Peyer's patch (tissue), 4 donors: ENCODE measurements at regions not wholly inside any gene's neighbourhood (a gene's known extent, or its start where the extent isn't known, plus 50 kb on each side); places are given as distances from the start of the nearest gene placed in this dataset.

Source experiments
- DNase-seq, 3 donors: peaks; one replicate each; pipeline ENCODE4 v3.0.0-alpha.2; 2017 to 2019
- H3K27ac ChIP-seq, 4 donors: fragments of 200-600 bp; sonication (generic); one replicate each; pipeline ENCODE4 v1.5.1; 2016 to 2019
- H3K27me3 ChIP-seq, 2 donors: fragments of 200-600 bp; sonication (generic); one replicate each; pipeline ENCODE4 v1.5.1; 2019
- H3K36me3 ChIP-seq, 3 donors: fragments of 200-600 bp; sonication (generic); one replicate each; pipeline ENCODE4 v1.5.1; 2016 to 2019
- H3K4me1 ChIP-seq, 4 donors: fragments of 200-600 bp; sonication (generic); one replicate each; pipeline ENCODE4 v1.5.1; 2016 to 2019
- H3K4me3 ChIP-seq, 4 donors: fragments of 200-600 bp; sonication (generic); 1 replicate in 3 of 4; 2 replicates in 1 of 4; pipeline ENCODE4 v1.5.1; 2016 to 2019; ENCODE audit warnings: mild to moderate bottlenecking in 1 of 4
- H3K9me3 ChIP-seq, 4 donors: fragments of 200-600 bp; sonication (generic); one replicate each; pipeline ENCODE4 v1.5.1; 2016 to 2019; ENCODE audit warnings: mild to moderate bottlenecking in 1 of 4
- CTCF ChIP-seq, 6 experiments: fragments of 450-650 bp in 4 of 6; fragments of 200-600 bp in 2 of 6; sonication (generic) in 1 of 6; IDR thresholded peaks; one replicate each; pipeline ENCODE4 v1.5.1; 2017 to 2019; ENCODE audit warnings: antibody characterized with exemption in 6 of 6, mild to moderate bottlenecking in 3 of 6, moderate library complexity in 1 of 6
- POLR2A ChIP-seq, 2 donors: fragments of 450-650 bp; IDR thresholded peaks; one replicate each; pipeline ENCODE4 v1.5.1; 2017; ENCODE audit warnings: antibody characterized with exemption in 2 of 2, mild to moderate bottlenecking in 2 of 2, moderate library complexity in 2 of 2

- H3K4me1 ChIP-seq: no peaks in the 10 kb centered on the region
- H3K36me3 ChIP-seq: no peaks in the 10 kb centered on the region
- no peak for DNase-seq
- TF ChIP-seq POLR2A (IDR thresholded peaks at IDR 0.05) (no peak), CTCF (IDR thresholded peaks at IDR 0.05) (no peak)
- no peak overlapping the region for H3K4me3 ChIP-seq
- no peak overlapping the region for H3K27ac ChIP-seq
- H3K27me3 ChIP-seq: no peaks in the 10 kb centered on the region
- no peaks in the 10 kb centered on the region for H3K9me3 ChIP-seq
These were observed 104.7 kb upstream of the LINGO1 start for GRCh38 chr15:77737238-77738037.

DNA sequence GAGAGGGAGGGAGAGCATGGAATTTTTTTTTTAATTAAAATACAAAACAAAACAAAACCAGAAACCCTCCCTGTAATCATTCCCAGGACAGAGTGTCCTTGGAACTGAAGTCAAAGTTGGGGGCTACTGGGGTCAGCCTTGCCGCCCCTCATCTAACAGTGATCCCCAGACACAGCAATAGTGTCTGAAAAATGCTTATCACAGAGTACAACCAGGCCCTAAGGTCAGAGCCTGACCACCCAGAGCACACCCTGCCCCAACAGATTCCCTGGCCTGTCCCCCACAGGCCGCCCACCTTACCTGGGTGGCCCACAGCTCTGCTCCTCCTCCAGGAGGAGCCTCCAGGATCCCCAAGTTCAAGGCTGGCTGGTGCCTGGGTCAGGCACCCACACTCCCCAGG is 101.6 kb upstream of the LINGO1 start:
- DNase-seq: no peak
- TF ChIP-seq CTCF (IDR thresholded peaks at IDR 0.05): no peak
- TF ChIP-seq POLR2A (IDR thresholded peaks at IDR 0.05): no peak
- no peaks in the 10 kb centered on the region for H3K4me1 ChIP-seq
- no peak overlapping the region for H3K27ac ChIP-seq
- no peaks in the 10 kb centered on the region for H3K36me3 ChIP-seq
- no peaks in the 10 kb centered on the region for H3K27me3 ChIP-seq
- no peak overlapping the region for H3K4me3 ChIP-seq
- no peaks in the 10 kb centered on the region for H3K9me3 ChIP-seq

DNA sequence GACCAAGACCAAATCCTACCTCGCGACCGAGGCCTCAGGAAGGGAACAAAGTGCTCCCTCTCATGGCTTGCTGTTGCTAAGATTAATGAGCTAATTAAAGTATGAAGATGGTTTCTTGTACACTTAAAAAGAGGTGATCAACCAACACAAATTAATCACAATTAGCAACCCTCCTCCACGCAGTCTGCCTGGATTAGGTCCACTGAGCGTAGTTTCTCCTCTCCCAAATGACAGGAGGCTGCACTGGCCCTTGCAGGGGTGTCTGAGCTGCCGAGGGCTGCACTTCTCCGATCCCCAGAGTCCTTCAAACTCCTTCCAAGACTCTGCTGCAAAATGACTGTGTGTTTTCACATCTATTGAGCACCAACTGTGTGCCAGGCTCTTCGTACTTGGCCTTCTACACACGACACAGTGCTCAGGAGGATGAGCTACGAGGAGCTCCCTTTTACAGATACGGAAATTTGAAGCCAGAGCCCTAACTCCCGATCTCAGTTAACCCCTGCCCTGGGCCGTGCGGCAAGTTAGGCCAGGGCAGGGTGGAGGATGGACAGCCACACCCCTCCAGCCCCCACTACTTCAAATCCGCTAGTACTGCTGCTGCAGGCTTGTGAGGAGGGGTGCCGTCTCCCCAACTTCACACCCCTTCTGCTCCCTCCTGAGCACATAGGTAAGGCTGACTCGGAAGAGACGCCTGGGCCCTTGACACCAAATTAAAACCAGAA is 101.0 kb upstream of the LINGO1 start:
- Histone ChIP-seq H3K36me3 (no peaks in the 10 kb centered on the region), H3K27ac (no peak overlapping the region), H3K27me3 (no peaks in the 10 kb centered on the region), H3K4me1 (no peaks in the 10 kb centered on the region), H3K4me3 (no peak overlapping the region), H3K9me3 (no peaks in the 10 kb centered on the region)
- DNase-seq: no peak
- no peak for TF ChIP-seq POLR2A (IDR thresholded peaks at IDR 0.05)
- TF ChIP-seq CTCF (IDR thresholded peaks at IDR 0.05): no peak

DNA sequence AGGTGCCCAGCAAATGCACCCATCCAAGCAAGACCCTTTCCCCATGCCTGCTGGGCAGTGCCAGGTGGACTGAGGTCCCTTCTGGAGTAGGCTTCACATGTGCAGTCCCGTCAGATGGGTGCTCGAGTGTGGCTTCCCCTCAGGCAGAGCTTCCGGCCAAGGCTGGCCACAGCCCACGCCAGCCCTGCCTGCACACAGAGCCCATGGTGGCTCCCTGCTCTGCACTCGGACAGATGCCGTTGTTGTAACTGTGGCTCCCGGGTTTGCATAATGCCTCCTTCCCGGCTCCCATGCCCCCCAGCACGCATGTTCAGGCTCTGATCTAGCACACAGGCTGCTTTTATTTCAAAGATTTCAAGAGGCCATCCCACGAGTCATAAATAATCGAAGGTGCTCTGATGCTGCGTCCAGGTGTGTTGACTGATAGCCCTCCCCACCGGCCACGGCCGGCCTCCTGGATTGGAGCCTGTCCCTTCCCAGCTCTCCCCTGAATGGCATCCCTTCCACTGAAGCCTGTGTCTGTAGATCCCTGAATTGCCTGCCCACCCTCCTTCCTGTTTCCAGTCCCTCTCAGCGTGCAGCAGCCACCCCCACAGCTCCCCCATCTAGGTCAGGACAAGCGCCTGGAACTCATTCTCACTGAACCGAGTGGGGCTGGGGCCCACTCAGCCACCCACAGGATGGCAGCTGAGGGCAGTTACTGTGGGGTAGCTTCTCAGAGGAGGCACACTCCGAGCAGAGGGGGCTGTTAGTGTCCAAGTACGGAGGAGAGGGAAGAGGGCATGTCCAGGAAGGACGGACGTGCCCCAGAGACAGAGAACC is 100.0 kb upstream of the LINGO1 start:
- Histone ChIP-seq H3K4me3 (no peak overlapping the region), H3K27ac (no peak overlapping the region), H3K36me3 (no peaks in the 10 kb centered on the region), H3K27me3 (no peaks in the 10 kb centered on the region), H3K9me3 (no peaks in the 10 kb centered on the region), H3K4me1 (no peaks in the 10 kb centered on the region)
- DNase-seq: no peak
- TF ChIP-seq CTCF (IDR thresholded peaks at IDR 0.05) (no peak), POLR2A (IDR thresholded peaks at IDR 0.05) (no peak)

GRCh38 chr15:77731945-77732344 is 99.2 kb upstream of the LINGO1 start:
- TF ChIP-seq POLR2A (IDR thresholded peaks at IDR 0.05) (no peak), CTCF (IDR thresholded peaks at IDR 0.05) (no peak)
- H3K36me3 ChIP-seq: no peaks in the 10 kb centered on the region
- H3K9me3 ChIP-seq: no peaks in the 10 kb centered on the region
- H3K4me3 ChIP-seq: no peak overlapping the region
- H3K27ac ChIP-seq: no peak overlapping the region
- no peaks in the 10 kb centered on the region for H3K27me3 ChIP-seq
- DNase-seq: no peak
- H3K4me1 ChIP-seq: no peaks in the 10 kb centered on the region
